T-helper 17 cell (primary cell): ENCODE measurements at regions not wholly inside any gene's neighbourhood (a gene's known extent, or its start where the extent isn't known, plus 50 kb on each side); places are given as distances from the start of the nearest gene placed in this dataset.

Experiments
- ATAC-seq: fragments of 150-1000 bp; cut with Tn5 transposase; 2 replicates; pipeline ENCODE4 v1.10.0; 2021; ENCODE audit warnings: mild to moderate bottlenecking, moderate library complexity
- DNase-seq, 3 donors: peaks; one replicate each; pipeline versions ENCODE4 v3.0.0 to v3.0.0-alpha.2; 2020 to 2021
- H3K9me3 ChIP-seq: one replicate; pipeline ENCODE4 v1.7.0; 2013; ENCODE audit warnings: low read length, mild to moderate bottlenecking; ENCODE audit not compliant: control insufficient read depth, poor library complexity, severe bottlenecking
- H3K27ac Mint-ChIP-seq: one replicate; pipeline ENCODE4 v1.8.0; 2022; ENCODE audit warnings: mild to moderate bottlenecking, moderate library complexity, mixed read lengths
- H3K27me3 Mint-ChIP-seq: one replicate; pipeline ENCODE4 v1.8.0; 2022; ENCODE audit warnings: mixed read lengths
- H3K36me3 Mint-ChIP-seq: one replicate; pipeline ENCODE4 v1.8.0; 2022; ENCODE audit warnings: low read depth, mixed read lengths
- H3K4me1 Mint-ChIP-seq: one replicate; pipeline ENCODE4 v1.8.0; 2022; ENCODE audit warnings: mild to moderate bottlenecking, mixed read lengths
- H3K4me3 Mint-ChIP-seq: one replicate; pipeline ENCODE4 v1.8.0; 2022; ENCODE audit warnings: mild to moderate bottlenecking, moderate library complexity, mixed read lengths

GRCh38 chr3:174495311-174495710 is 363.8 kb upstream of the NAALADL2 start:
- DNase-seq (no peak), ATAC-seq (no peak)
- Mint-ChIP-seq H3K4me3 (no peak overlapping the region), H3K27ac (no peak overlapping the region), H3K4me1 (no peaks in the 10 kb centered on the region), H3K27me3 (no peaks in the 10 kb centered on the region), H3K36me3 (no peaks in the 10 kb centered on the region)
- no peaks in the 10 kb centered on the region for H3K9me3 ChIP-seq

- DNase-seq (no peak), ATAC-seq (no peak)
- Mint-ChIP-seq H3K36me3 (no peaks in the 10 kb centered on the region), H3K4me1 (no peaks in the 10 kb centered on the region), H3K27ac (no peak overlapping the region), H3K4me3 (no peak overlapping the region), H3K27me3 (no peaks in the 10 kb centered on the region)
- no peaks in the 10 kb centered on the region for H3K9me3 ChIP-seq
Measured at GRCh38 chr3:174495928-174496327, 363.2 kb upstream of the NAALADL2 start.

DNA sequence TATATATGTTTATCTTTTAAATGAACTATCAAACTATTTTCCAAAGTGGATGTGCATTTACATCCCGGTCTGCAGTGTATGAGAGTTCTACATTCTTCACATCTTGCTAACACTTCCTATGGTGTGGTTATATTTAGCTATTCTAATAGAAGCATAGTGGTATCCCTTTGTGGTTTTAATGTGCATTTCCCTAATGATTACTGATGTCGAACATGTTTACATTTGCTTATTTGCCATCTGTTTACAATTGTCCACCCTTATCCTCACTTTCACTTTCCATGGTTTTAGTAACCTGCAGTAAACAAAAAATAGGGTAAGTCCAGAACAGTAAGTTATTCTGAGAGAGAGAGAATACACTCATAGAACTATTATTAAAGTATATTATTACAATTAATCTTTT is 360.5 kb upstream of the NAALADL2 start:
- no peaks in the 10 kb centered on the region for H3K4me1 Mint-ChIP-seq
- DNase-seq (no peak), ATAC-seq (no peak)
- no peak overlapping the region for H3K27ac Mint-ChIP-seq
- no peaks in the 10 kb centered on the region for H3K9me3 ChIP-seq
- no peaks in the 10 kb centered on the region for H3K36me3 Mint-ChIP-seq
- H3K4me3 Mint-ChIP-seq = no peak overlapping the region
- no peaks in the 10 kb centered on the region for H3K27me3 Mint-ChIP-seq

DNA sequence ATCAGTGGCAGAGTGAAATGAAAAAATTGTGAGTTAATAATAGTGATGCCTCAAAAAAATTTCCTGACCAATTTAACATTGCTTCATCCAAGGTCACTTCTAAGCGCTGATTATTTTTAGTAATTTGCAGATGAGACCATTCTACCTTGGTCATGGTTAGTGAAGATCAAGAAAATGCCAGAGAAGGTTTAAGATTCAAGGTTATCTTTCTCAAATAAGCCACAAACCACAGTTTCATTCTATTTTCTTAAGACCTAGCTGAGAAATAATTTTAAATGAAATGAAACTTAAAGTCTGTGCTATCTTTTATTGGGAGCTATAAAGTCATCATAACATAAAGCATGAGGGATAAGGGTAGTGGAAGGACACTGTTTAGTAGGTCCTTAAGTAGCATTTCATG is 353.9 kb upstream of the NAALADL2 start:
- H3K27ac Mint-ChIP-seq = no peak overlapping the region

DNA sequence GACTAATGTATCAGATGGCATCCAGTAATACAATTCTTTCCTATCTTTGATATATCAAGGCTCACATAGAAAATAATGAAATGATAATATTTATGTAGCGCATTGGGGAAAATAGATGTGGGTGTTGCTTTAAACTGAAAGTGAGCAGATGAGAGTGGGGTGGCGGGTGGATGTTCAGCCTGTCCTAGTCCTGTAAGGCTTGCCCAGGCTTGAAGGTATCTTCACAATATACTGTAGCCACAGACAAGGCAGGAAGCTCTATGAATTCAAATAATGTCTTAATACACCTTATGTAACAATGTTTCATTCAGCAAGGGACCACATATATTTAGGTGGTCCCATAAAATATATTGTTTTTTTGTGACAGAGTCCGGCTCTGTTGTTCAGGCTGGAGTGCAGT is 334.9 kb upstream of the NAALADL2 start:
- H3K4me3 Mint-ChIP-seq = no peak overlapping the region
- H3K36me3 Mint-ChIP-seq = no peaks in the 10 kb centered on the region
- ATAC-seq = no peak
- H3K9me3 ChIP-seq = no peaks in the 10 kb centered on the region
- DNase-seq = no peak
- no peaks in the 10 kb centered on the region for H3K4me1 Mint-ChIP-seq
- H3K27ac Mint-ChIP-seq = no peak overlapping the region
- no peaks in the 10 kb centered on the region for H3K27me3 Mint-ChIP-seq

More for the DNA sequence above, 353.9 kb upstream of the NAALADL2 start:
- ATAC-seq = no peak
- H3K4me3 Mint-ChIP-seq = no peak overlapping the region
- DNase-seq = no peak
- H3K27me3 Mint-ChIP-seq = no peaks in the 10 kb centered on the region
- H3K36me3 Mint-ChIP-seq = no peaks in the 10 kb centered on the region
- no peaks in the 10 kb centered on the region for H3K4me1 Mint-ChIP-seq
- no peaks in the 10 kb centered on the region for H3K9me3 ChIP-seq

DNA sequence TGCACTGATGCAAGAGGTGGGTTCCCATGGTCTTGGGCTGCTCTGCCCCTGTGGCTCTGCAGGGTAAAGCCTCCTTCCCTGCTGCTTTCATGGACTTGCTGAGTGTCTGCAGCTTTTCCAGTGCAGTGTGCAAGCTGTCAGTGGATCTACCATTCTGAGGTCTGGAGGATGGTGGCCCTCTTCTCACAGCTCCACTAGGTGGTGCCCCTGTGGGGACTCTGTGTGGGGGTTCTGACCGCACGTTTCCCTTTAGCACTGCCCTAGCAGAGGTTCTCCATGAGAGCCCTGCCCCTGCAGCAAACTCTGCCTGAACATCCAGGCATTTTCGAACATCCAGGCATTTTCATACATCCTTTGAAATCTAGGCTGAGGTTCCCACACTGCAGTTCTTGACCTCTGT is 329.8 kb upstream of the NAALADL2 start:
- Mint-ChIP-seq H3K36me3 (no peaks in the 10 kb centered on the region), H3K4me1 (no peaks in the 10 kb centered on the region), H3K4me3 (no peak overlapping the region), H3K27me3 (no peaks in the 10 kb centered on the region), H3K27ac (no peak overlapping the region)
- no peaks in the 10 kb centered on the region for H3K9me3 ChIP-seq
- ATAC-seq (no peak), DNase-seq (no peak)

DNA sequence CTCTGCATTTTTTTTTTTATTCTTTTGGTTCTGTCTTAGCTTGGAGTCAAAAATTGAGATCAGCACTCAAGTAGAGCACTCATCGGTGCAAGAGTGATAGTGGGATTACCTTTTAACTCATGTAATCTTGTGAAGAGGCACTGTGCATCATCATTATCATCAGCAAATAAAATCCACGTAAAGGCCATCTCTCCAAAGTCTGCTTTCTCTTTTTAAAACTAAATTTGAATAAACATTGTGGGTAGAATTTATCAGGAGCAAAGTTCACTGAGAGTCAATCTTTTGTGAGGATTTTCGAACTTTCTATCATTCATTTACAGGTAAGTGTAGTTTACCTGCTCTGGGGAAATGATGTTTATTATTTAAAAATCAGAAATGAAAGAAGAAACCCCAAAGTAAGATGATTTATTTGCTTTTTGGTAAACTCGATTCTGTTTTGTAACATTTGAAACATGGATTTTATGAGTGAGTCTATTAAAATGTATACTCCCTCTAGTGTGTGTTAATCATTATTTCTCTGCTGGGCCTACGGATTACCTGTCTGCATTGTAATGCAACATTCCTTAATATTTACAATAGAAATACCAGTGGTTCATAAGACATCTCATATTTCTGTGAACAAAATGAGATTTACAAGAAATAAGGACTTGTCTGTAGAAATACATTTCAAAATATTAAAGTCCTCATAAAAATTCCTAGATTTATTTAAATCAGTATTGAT is 327.7 kb upstream of the NAALADL2 start:
- ATAC-seq = no peak
- Mint-ChIP-seq H3K36me3 (no peaks in the 10 kb centered on the region), H3K27ac (no peak overlapping the region), H3K27me3 (no peaks in the 10 kb centered on the region), H3K4me1 (no peaks in the 10 kb centered on the region), H3K4me3 (no peak overlapping the region)
- no peaks in the 10 kb centered on the region for H3K9me3 ChIP-seq
- DNase-seq = no peak

DNA sequence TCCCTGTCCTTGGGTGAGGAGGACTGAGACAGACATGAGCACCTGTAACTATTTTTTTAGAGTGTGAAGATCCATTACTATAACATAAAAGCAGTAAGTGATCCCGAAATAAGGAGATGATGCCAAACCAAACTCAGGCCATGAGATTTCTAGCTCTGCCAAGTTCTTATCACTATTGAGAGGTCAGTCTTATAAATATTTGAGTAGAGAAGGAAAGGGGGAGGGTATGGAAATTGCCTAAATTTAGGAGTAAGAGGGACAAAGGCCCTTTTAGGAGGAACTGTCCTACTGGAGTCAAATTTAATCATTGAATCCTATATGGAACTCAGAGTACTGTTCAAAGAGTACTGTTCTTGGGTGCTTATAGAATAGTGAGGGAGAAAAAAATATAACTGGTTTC is 326.9 kb upstream of the NAALADL2 start:
- Mint-ChIP-seq H3K4me1 (no peaks in the 10 kb centered on the region), H3K36me3 (no peaks in the 10 kb centered on the region), H3K27ac (no peak overlapping the region), H3K4me3 (no peak overlapping the region), H3K27me3 (no peaks in the 10 kb centered on the region)
- ATAC-seq (no peak), DNase-seq (no peak)
- no peaks in the 10 kb centered on the region for H3K9me3 ChIP-seq

DNA sequence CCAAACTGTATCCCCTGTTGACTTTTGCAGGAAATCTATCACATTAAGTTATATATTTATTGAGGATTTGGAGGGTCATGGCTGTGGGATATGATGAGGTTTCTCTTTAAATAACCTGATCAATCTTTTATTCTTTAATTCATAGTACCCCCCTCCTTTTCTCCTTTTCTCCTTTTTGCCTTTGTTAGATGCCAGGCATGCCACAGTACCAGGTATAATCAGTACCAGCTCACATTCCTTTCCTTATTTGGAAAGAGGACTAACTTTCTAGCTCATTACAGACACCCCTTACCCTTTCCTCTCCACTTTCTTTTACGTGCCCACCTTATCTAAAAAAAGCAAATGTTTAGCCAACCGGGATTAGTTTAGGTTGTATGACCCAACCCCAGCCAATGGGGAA is 326.4 kb upstream of the NAALADL2 start:
- Mint-ChIP-seq H3K27ac (no peak overlapping the region), H3K36me3 (no peaks in the 10 kb centered on the region), H3K27me3 (no peaks in the 10 kb centered on the region)

DNA sequence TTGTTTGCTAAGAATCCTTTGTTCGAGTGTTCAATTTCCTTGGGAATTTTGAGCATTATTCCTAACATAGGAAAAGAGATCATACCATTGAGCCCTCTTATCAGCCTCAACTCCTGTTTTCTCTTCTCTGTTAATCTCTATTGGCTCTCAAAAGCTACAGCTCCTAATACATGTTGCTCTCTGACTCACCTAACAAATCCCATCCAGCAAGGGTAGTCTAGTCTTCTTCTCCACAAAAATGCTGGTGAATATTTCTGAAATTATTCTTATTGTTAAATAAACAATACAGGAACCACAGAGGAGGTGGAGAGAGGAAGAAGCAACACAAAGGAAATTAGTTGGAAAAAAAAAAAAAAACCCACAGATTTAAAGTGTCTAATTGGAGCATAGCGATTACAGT is 325.8 kb upstream of the NAALADL2 start:
- no peaks in the 10 kb centered on the region for H3K9me3 ChIP-seq

More for the DNA sequence above, 326.4 kb upstream of the NAALADL2 start:
- no peaks in the 10 kb centered on the region for H3K4me1 Mint-ChIP-seq
- no peak for ATAC-seq
- no peaks in the 10 kb centered on the region for H3K9me3 ChIP-seq
- H3K4me3 Mint-ChIP-seq = no peak overlapping the region
- no peak for DNase-seq

GRCh38 chr3:174536319-174536718 is 322.8 kb upstream of the NAALADL2 start:
- Mint-ChIP-seq H3K27me3 (no peaks in the 10 kb centered on the region), H3K36me3 (no peaks in the 10 kb centered on the region)

More for the DNA sequence above, 325.8 kb upstream of the NAALADL2 start:
- H3K4me1 Mint-ChIP-seq = no peaks in the 10 kb centered on the region
- no peak for ATAC-seq
- no peak overlapping the region for H3K27ac Mint-ChIP-seq
- no peaks in the 10 kb centered on the region for H3K27me3 Mint-ChIP-seq
- no peaks in the 10 kb centered on the region for H3K36me3 Mint-ChIP-seq
- H3K4me3 Mint-ChIP-seq = no peak overlapping the region
- DNase-seq = no peak

DNA sequence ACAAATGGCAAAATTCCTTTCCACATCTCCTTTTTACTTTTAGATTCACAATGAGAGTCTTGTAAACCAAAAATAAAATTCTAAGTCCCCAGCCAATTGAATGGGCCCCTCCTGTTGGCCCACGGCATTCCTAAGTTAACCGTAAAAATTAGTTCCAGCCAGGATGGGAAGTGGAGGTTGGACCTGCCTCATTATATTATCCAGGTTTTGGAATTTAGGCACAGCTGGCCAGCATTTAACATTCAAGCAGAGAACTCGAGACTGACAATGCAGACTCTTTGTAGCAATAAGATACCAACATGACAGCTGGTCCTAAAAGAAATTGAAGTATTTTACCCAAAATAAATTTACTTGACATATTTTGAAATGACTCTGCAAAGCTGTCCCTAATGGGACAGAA is 321.0 kb upstream of the NAALADL2 start:
- no peaks in the 10 kb centered on the region for H3K9me3 ChIP-seq
- Mint-ChIP-seq H3K36me3 (no peaks in the 10 kb centered on the region), H3K4me3 (no peak overlapping the region), H3K27ac (no peak overlapping the region), H3K27me3 (no peaks in the 10 kb centered on the region), H3K4me1 (no peaks in the 10 kb centered on the region)
- ATAC-seq (no peak), DNase-seq (no peak)

More at GRCh38 chr3:174536319-174536718, 322.8 kb upstream of the NAALADL2 start:
- no peak for ATAC-seq
- Mint-ChIP-seq H3K4me1 (no peaks in the 10 kb centered on the region), H3K4me3 (no peak overlapping the region), H3K27ac (no peak overlapping the region)
- no peaks in the 10 kb centered on the region for H3K9me3 ChIP-seq
- no peak for DNase-seq

GRCh38 chr3:174540116-174540908 is 318.8 kb upstream of the NAALADL2 start:
- Mint-ChIP-seq H3K27me3 (no peaks in the 10 kb centered on the region), H3K27ac (no peak overlapping the region), H3K36me3 (no peaks in the 10 kb centered on the region), H3K4me1 (no peaks in the 10 kb centered on the region), H3K4me3 (no peak overlapping the region)
- DNase-seq (no peak), ATAC-seq (no peak)
- H3K9me3 ChIP-seq = peaks cover 2% of the 10 kb centered on the region
